HUES6 (cell line): ENCODE measurements at regions not wholly inside any gene's neighbourhood (a gene's known extent, or its start where the extent isn't known, plus 50 kb on each side); places are given as distances from the start of the nearest gene placed in this dataset.

Source experiments
- H3K27ac ChIP-seq: 2 replicates; pipeline ENCODE4 v1.7.0; 2013; ENCODE audit warnings: low read depth, mild to moderate bottlenecking, low read length, inconsistent platforms
- H3K27me3 ChIP-seq: 2 replicates; pipeline ENCODE4 v1.6.1; 2013; ENCODE audit warnings: low read length; ENCODE audit not compliant: control insufficient read depth, insufficient read depth
- H3K36me3 ChIP-seq: 2 replicates; pipeline ENCODE4 v1.6.1; 2013; ENCODE audit warnings: low read length; ENCODE audit not compliant: control insufficient read depth, insufficient read depth
- H3K4me1 ChIP-seq: 2 replicates; pipeline ENCODE4 v1.6.1; 2013; ENCODE audit warnings: low read length; ENCODE audit not compliant: control insufficient read depth, insufficient read depth
- H3K4me3 ChIP-seq: 2 replicates; pipeline ENCODE4 v1.5.1; 2013; ENCODE audit warnings: low read depth, low read length
- H3K9ac ChIP-seq: one replicate; pipeline ENCODE4 v1.6.1; 2013; ENCODE audit warnings: mild to moderate bottlenecking, low read length
- H3K9me3 ChIP-seq: 2 replicates; pipeline ENCODE4 v1.6.1; 2013; ENCODE audit warnings: low read depth, low read length; ENCODE audit not compliant: control insufficient read depth, insufficient read depth

GRCh38 chr7:53690411-53690810 lies 655.0 kb downstream of the POM121L12 start:
- Histone ChIP-seq H3K36me3 (no peaks in the 10 kb centered on the region), H3K9ac (no peak overlapping the region), H3K27ac (no peak overlapping the region), H3K27me3 (no peaks in the 10 kb centered on the region), H3K4me3 (no peak overlapping the region), H3K4me1 (no peaks in the 10 kb centered on the region), H3K9me3 (no peaks in the 10 kb centered on the region)

GRCh38 chr7:53697913-53698312 lies 662.5 kb downstream of the POM121L12 start:
- Histone ChIP-seq H3K4me3 (no peak overlapping the region), H3K36me3 (no peaks in the 10 kb centered on the region), H3K27ac (no peak overlapping the region), H3K9ac (no peak overlapping the region), H3K4me1 (no peaks in the 10 kb centered on the region), H3K27me3 (no peaks in the 10 kb centered on the region), H3K9me3 (no peaks in the 10 kb centered on the region)

- Histone ChIP-seq H3K9me3 (no peaks in the 10 kb centered on the region), H3K4me1 (no peaks in the 10 kb centered on the region), H3K27me3 (no peaks in the 10 kb centered on the region), H3K36me3 (no peaks in the 10 kb centered on the region), H3K27ac (no peak overlapping the region), H3K9ac (no peak overlapping the region), H3K4me3 (no peak overlapping the region)
These were observed 663.9 kb downstream of the POM121L12 start for GRCh38 chr7:53699215-53699837.

GRCh38 chr7:53719122-53719521 lies 683.7 kb downstream of the POM121L12 start:
- H3K9me3 ChIP-seq = no peaks in the 10 kb centered on the region
- H3K4me1 ChIP-seq = no peaks in the 10 kb centered on the region
- H3K27me3 ChIP-seq = no peaks in the 10 kb centered on the region
- no peak overlapping the region for H3K9ac ChIP-seq
- H3K27ac ChIP-seq = no peak overlapping the region
- H3K4me3 ChIP-seq = no peak overlapping the region
- no peaks in the 10 kb centered on the region for H3K36me3 ChIP-seq

- H3K36me3 ChIP-seq = no peaks in the 10 kb centered on the region
- no peak overlapping the region for H3K27ac ChIP-seq
- no peak overlapping the region for H3K4me3 ChIP-seq
- peaks cover 10% of the 10 kb centered on the region for H3K4me1 ChIP-seq
- H3K9me3 ChIP-seq = 0 out of 2 replicates have a peak, but pooled peaks cover 3% of the 10 kb centered on the region
- no peaks in the 10 kb centered on the region for H3K27me3 ChIP-seq
- H3K9ac ChIP-seq = no peak overlapping the region
These were observed 705.5 kb downstream of the POM121L12 start for GRCh38 chr7:53740971-53741370.

GRCh38 chr7:53743697-53744402 lies 708.4 kb downstream of the POM121L12 start:
- H3K9me3 ChIP-seq = 0 out of 2 replicates have a peak, but pooled peaks cover 3% of the 10 kb centered on the region
- no peak overlapping the region for H3K4me3 ChIP-seq
- H3K27me3 ChIP-seq = no peaks in the 10 kb centered on the region
- peaks cover 10% of the 10 kb centered on the region for H3K4me1 ChIP-seq
- H3K36me3 ChIP-seq = no peaks in the 10 kb centered on the region
- no peak overlapping the region for H3K9ac ChIP-seq
- H3K27ac ChIP-seq = no peak overlapping the region

- Histone ChIP-seq H3K4me3 (no peak overlapping the region), H3K27me3 (no peaks in the 10 kb centered on the region), H3K4me1 (peaks cover 10% of the 10 kb centered on the region), H3K9me3 (0 out of 2 replicates have a peak, but pooled peaks cover 2% of the 10 kb centered on the region), H3K36me3 (no peaks in the 10 kb centered on the region), H3K27ac (no peak overlapping the region), H3K9ac (no peak overlapping the region)
These were observed 708.9 kb downstream of the POM121L12 start for GRCh38 chr7:53744403-53744760.

- no peaks in the 10 kb centered on the region for H3K4me1 ChIP-seq
- no peak overlapping the region for H3K27ac ChIP-seq
- H3K9me3 ChIP-seq = no peaks in the 10 kb centered on the region
These were observed 721.5 kb downstream of the POM121L12 start for GRCh38 chr7:53756946-53757345.

GRCh38 chr7:53768186-53768585 lies 732.8 kb downstream of the POM121L12 start:
- no peaks in the 10 kb centered on the region for H3K36me3 ChIP-seq
- no peaks in the 10 kb centered on the region for H3K27me3 ChIP-seq
- H3K27ac ChIP-seq = no peak overlapping the region
- no peaks in the 10 kb centered on the region for H3K9me3 ChIP-seq
- no peak overlapping the region for H3K9ac ChIP-seq
- H3K4me3 ChIP-seq = no peak overlapping the region
- H3K4me1 ChIP-seq = no peaks in the 10 kb centered on the region

More at GRCh38 chr7:53756946-53757345, 721.5 kb downstream of the POM121L12 start:
- Histone ChIP-seq H3K36me3 (no peaks in the 10 kb centered on the region), H3K4me3 (no peak overlapping the region), H3K9ac (no peak overlapping the region), H3K27me3 (no peaks in the 10 kb centered on the region)

- Histone ChIP-seq H3K9ac (no peak overlapping the region), H3K9me3 (no peaks in the 10 kb centered on the region), H3K27ac (no peak overlapping the region), H3K4me1 (no peaks in the 10 kb centered on the region), H3K4me3 (no peak overlapping the region), H3K36me3 (no peaks in the 10 kb centered on the region), H3K27me3 (no peaks in the 10 kb centered on the region)
These were observed 736.3 kb downstream of the POM121L12 start for GRCh38 chr7:53771701-53772100.

GRCh38 chr7:53776323-53776722 lies 740.9 kb downstream of the POM121L12 start:
- H3K4me3 ChIP-seq = no peak overlapping the region
- no peaks in the 10 kb centered on the region for H3K9me3 ChIP-seq
- H3K9ac ChIP-seq = no peak overlapping the region
- H3K36me3 ChIP-seq = no peaks in the 10 kb centered on the region
- no peak overlapping the region for H3K27ac ChIP-seq
- H3K4me1 ChIP-seq = no peaks in the 10 kb centered on the region
- no peaks in the 10 kb centered on the region for H3K27me3 ChIP-seq
